Stimulated activated memory B cell treated with anti-CD40 and anti-IgM and Interleukin-4, amounts not matched to agents 10 μg/mL and 1 μg/mL and 100 μg/mL, for 72 hours (primary cell): ENCODE measurements at regions not wholly inside any gene's neighbourhood (a gene's known extent, or its start where the extent isn't known, plus 50 kb on each side); places are given as distances from the start of the nearest gene placed in this dataset.
"Not testable (repeated sequence)": the region's sequence is repeated elsewhere in the genome, so short reads cannot be mapped to it uniquely, and the experiment has no call there.

Experiments used
- ATAC-seq: fragments of 150-1000 bp; cut with Tn5 transposase; 2 replicates; pipeline ENCODE4 v1.10.0; 2021
- H3K27ac Mint-ChIP-seq: one replicate; pipeline ENCODE4 v1.8.0; 2022; ENCODE audit warnings: mild to moderate bottlenecking, mixed read lengths
- H3K27me3 Mint-ChIP-seq: one replicate; pipeline ENCODE4 v1.8.0; 2022; ENCODE audit warnings: mixed read lengths
- H3K36me3 Mint-ChIP-seq: one replicate; pipeline ENCODE4 v1.8.0; 2022; ENCODE audit warnings: mixed read lengths
- H3K4me1 Mint-ChIP-seq: one replicate; pipeline ENCODE4 v1.8.0; 2022; ENCODE audit warnings: mixed read lengths
- H3K4me3 Mint-ChIP-seq: one replicate; pipeline ENCODE4 v1.8.0; 2022; ENCODE audit warnings: mild to moderate bottlenecking, moderate library complexity, mixed read lengths
- H3K9me3 Mint-ChIP-seq: one replicate; pipeline ENCODE4 v1.8.0; 2022; ENCODE audit warnings: mixed read lengths

GRCh38 chr15:78708713-78709260, 67.8 kb upstream of the CHRNB4 start:
- no peak for ATAC-seq
- Mint-ChIP-seq H3K27me3 (peaks cover 49% of the 10 kb centered on the region), H3K4me1 (peaks cover 8% of the 10 kb centered on the region), H3K9me3 (peaks cover 3% of the 10 kb centered on the region), H3K36me3 (no peaks in the 10 kb centered on the region), H3K27ac (no peak overlapping the region), H3K4me3 (peak overlapping the region; percentile 3)

DNA sequence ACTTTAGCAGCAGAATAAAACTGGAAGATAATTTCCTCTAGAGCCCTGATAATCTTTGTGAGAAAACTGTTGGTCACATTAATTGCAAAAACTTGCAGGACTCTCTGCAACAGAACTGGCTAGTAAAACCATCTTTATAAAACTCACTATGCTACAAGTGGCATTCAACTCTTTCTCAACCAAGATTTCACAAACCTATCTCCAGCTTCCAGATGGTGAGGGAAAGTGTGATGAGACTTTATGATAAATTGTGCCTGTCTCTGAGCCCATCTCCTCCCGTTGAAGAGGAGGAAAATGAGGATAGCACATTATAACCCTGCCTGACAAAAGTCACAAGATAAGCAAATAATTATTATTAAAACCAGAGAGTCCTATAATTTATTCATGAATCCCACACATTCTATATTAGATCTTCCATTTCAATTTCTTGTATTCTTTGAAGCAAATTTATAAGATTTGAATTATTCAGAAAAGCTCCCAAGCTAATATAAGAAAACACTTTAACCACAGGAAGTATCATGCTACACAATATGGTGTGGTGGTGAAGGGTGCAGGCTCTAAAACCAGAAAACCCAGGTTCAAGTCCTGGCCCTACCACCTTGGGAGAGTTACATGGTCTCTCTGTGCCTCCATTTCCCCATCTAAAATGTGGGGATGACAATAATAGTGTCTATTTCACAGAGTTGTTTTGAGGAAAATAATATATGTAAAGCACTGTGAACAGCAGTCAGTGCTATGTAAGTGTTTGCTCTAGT, 65.6 kb upstream of the CHRNB4 start:
- H3K9me3 Mint-ChIP-seq, H3K4me3 Mint-ChIP-seq, ATAC-seq, H3K4me1 Mint-ChIP-seq, H3K36me3 Mint-ChIP-seq, H3K27ac Mint-ChIP-seq: not testable (repeated sequence)
- peaks cover 51% of the 10 kb centered on the region for H3K27me3 Mint-ChIP-seq

- H3K9me3 Mint-ChIP-seq = not testable (repeated sequence)
These were observed 62.5 kb upstream of the CHRNB4 start for GRCh38 chr15:78703334-78704056.

GRCh38 chr15:78702609-78703333, 61.8 kb upstream of the CHRNB4 start:
- peaks cover 37% of the 10 kb centered on the region for H3K27me3 Mint-ChIP-seq
- H3K4me3 Mint-ChIP-seq = no peak overlapping the region
- ATAC-seq = no peak
- no peak overlapping the region for H3K27ac Mint-ChIP-seq
- no peaks in the 10 kb centered on the region for H3K4me1 Mint-ChIP-seq
- H3K36me3 Mint-ChIP-seq = no peaks in the 10 kb centered on the region
- peaks cover 3% of the 10 kb centered on the region for H3K9me3 Mint-ChIP-seq

More at GRCh38 chr15:78703334-78704056, 62.5 kb upstream of the CHRNB4 start:
- not testable (repeated sequence) for H3K4me3 Mint-ChIP-seq, H3K4me1 Mint-ChIP-seq, ATAC-seq, H3K27ac Mint-ChIP-seq, H3K36me3 Mint-ChIP-seq
- peaks cover 43% of the 10 kb centered on the region for H3K27me3 Mint-ChIP-seq

- Mint-ChIP-seq H3K4me3 (no peak overlapping the region), H3K27ac (no peak overlapping the region), H3K27me3 (no peaks in the 10 kb centered on the region), H3K4me1 (peaks cover 13% of the 10 kb centered on the region), H3K9me3 (no peaks in the 10 kb centered on the region), H3K36me3 (no peaks in the 10 kb centered on the region)
- no peak for ATAC-seq
These were observed 56.4 kb upstream of the CHRNB4 start for GRCh38 chr15:78697449-78697848.

GRCh38 chr15:78696436-78696835, 55.4 kb upstream of the CHRNB4 start:
- H3K27me3 Mint-ChIP-seq = no peaks in the 10 kb centered on the region
- H3K4me1 Mint-ChIP-seq = peaks cover 13% of the 10 kb centered on the region
- no peak overlapping the region for H3K4me3 Mint-ChIP-seq
- no peak for ATAC-seq
- no peaks in the 10 kb centered on the region for H3K36me3 Mint-ChIP-seq
- H3K27ac Mint-ChIP-seq = no peak overlapping the region
- no peaks in the 10 kb centered on the region for H3K9me3 Mint-ChIP-seq

- no peak for ATAC-seq
- no peak overlapping the region for H3K4me3 Mint-ChIP-seq
- no peaks in the 10 kb centered on the region for H3K9me3 Mint-ChIP-seq
- no peak overlapping the region for H3K27ac Mint-ChIP-seq
- no peaks in the 10 kb centered on the region for H3K36me3 Mint-ChIP-seq
- H3K4me1 Mint-ChIP-seq = peaks cover 13% of the 10 kb centered on the region
- H3K27me3 Mint-ChIP-seq = no peaks in the 10 kb centered on the region
These were observed 54.8 kb upstream of the CHRNB4 start for GRCh38 chr15:78695854-78696253.

DNA sequence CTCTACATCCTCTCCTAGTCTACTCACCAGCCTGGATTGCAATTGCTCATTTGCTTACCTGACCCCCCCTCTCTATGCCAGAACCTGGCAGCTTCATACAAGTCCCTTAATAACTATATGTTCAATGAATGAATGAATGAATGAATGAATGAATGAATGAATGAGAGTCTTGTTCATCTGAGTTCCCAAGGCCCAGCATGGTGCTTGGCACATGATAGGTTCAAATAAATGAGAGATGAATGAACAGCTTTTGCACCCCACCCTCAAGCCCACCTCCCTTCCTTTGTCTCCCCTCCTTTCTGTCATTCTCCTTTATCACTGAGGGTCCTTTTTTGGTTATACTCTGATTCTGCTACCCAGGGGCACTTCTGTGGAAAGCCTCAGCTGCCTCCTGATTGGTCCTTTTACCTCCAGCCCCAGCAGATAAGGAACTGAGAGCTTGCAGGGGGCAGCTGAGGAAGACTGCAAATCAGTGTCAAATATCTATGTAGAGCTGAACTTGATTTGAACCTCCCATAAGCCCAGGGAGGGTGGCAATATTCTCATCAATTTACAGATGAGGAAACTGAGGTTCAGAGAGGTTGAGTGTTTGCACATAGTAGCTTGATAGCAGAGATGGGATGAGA, 54.1 kb upstream of the CHRNB4 start:
- Mint-ChIP-seq H3K9me3 (no peaks in the 10 kb centered on the region), H3K27ac (peak overlapping the region; percentile 4), H3K4me1 (peaks cover 13% of the 10 kb centered on the region), H3K4me3 (no peak overlapping the region), H3K27me3 (no peaks in the 10 kb centered on the region), H3K36me3 (no peaks in the 10 kb centered on the region)
- peak; percentile 67 for ATAC-seq

DNA sequence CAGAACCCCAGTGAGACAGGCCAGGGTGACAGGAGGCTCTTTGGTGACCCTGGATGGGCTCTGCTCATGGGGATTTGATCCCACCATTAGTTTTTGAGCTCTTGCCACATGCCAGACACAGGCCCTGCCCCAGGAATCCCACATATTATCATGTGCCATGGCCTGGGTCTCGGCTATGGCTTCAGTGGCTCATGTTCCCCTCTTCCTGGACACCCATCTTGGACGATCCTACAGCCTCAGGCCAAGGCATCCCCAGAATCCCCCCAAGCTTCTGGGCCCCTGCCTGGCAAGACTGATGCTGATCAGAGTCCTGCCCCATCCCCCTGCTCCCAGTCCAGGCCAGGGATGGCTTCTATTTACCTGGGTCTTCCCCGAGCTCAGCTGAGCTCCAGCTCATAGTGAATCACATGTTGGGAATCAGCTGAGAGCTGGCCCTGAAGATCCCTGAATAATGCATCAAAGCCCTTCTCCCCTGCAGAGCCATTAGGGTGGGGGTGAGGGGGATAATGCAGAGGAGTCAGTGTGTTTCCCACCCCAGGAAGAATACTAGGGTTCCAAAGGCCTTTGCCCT, 50.9 kb upstream of the CHRNB4 start:
- peaks cover 13% of the 10 kb centered on the region for H3K4me1 Mint-ChIP-seq
- no peak overlapping the region for H3K27ac Mint-ChIP-seq
- peaks cover 9% of the 10 kb centered on the region for H3K27me3 Mint-ChIP-seq
- ATAC-seq = no peak
- H3K4me3 Mint-ChIP-seq = no peak overlapping the region
- H3K36me3 Mint-ChIP-seq = no peaks in the 10 kb centered on the region
- H3K9me3 Mint-ChIP-seq = no peaks in the 10 kb centered on the region

DNA sequence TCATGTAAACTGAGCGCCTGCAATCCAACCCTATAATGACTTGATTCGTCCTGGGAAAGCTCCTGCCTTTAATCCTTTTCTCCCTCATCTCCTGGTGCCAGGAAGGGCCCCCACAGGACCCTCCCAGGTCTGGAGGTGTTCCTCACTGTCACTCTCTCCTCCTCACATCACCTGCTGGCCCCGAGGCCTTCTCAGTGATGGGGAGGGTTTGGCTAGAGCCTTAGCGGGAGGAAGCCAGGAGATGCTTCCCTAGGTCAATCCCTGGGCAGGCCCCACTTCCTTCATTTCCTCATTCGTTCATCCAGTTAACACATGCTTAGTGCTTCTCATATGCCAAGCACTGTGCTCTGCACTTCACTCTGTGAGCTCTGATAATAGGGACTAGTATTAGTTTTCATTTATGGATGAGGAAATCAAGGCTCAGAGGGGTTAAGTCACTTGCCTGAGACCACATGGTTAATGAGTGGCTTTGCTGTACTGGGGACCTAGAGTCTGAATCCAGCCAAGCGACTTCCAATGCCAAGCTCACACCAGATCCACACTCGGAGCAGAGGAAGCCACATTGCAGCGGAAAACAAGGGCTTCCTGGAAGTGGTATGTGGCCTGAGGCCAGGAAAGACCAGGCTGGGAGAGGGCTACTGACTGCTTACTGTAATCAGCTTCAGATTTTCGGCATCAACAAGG, 50.3 kb upstream of the CHRNB4 start:
- Mint-ChIP-seq H3K27ac (no peak overlapping the region), H3K4me1 (peaks cover 13% of the 10 kb centered on the region), H3K36me3 (no peaks in the 10 kb centered on the region), H3K4me3 (no peak overlapping the region), H3K9me3 (no peaks in the 10 kb centered on the region), H3K27me3 (peaks cover 15% of the 10 kb centered on the region)
- ATAC-seq = no peak
